ENCODE measurements at regions not wholly inside any gene's neighbourhood (a gene's known extent, or its start where the extent isn't known, plus 50 kb on each side); places are given as distances from the start of the nearest gene placed in this dataset.

- TF ChIP-seq POLR2A (IDR thresholded peaks at IDR 0.05): no peak
- TF ChIP-seq CTCF (IDR thresholded peaks at IDR 0.05): no peak
These were observed 193.8 kb upstream of the TLE3 start for GRCh38 chr15:70291305-70292075.
